Astrocyte (in vitro differentiated cells and primary cell): ENCODE measurements at regions not wholly inside any gene's neighbourhood (a gene's known extent, or its start where the extent isn't known, plus 50 kb on each side); places are given as distances from the start of the nearest gene placed in this dataset.

ENCODE experiments used
- DNase-seq: peaks from one replicate; pipeline ENCODE4 v3.0.0-alpha.2; 2010; ENCODE audit warnings: low read depth
- FAIRE-seq: peaks from 2 replicates; lab custom pipeline; 2011; peaks lifted over from hg19 to GRCh38; lab: Jason Lieb, UNC
- H2AFZ ChIP-seq: 2 replicates; pipeline ENCODE4 v1.6.0; 2012; ENCODE audit warnings: low read depth, low read length, inconsistent platforms
- H3K27ac ChIP-seq: 2 replicates; pipeline ENCODE4 v1.5.1; 2011; ENCODE audit warnings: low read depth, low read length, inconsistent platforms
- H3K27me3 ChIP-seq: 2 replicates; pipeline ENCODE4 v1.6.0; 2011; ENCODE audit warnings: low read length, inconsistent platforms; ENCODE audit not compliant: insufficient read depth
- H3K36me3 ChIP-seq: 2 replicates; pipeline ENCODE4 v1.5.1; 2011; ENCODE audit warnings: low read length, inconsistent platforms; ENCODE audit not compliant: insufficient read depth
- H3K4me1 ChIP-seq: 2 replicates; pipeline ENCODE4 v1.5.1; 2011; ENCODE audit warnings: low read length, inconsistent platforms; ENCODE audit not compliant: insufficient read depth
- H3K4me2 ChIP-seq: 2 replicates; pipeline ENCODE4 v1.6.0; 2012; ENCODE audit warnings: low read length, inconsistent platforms
- H3K4me3 ChIP-seq: 2 replicates; pipeline ENCODE4 v1.5.1; 2011; ENCODE audit warnings: low read depth, mild to moderate bottlenecking, low read length, inconsistent platforms; ENCODE audit not compliant: insufficient read depth
- H3K79me2 ChIP-seq: 2 replicates; pipeline ENCODE4 v1.6.0; 2012; ENCODE audit warnings: mild to moderate bottlenecking, low read length, inconsistent platforms; ENCODE audit not compliant: insufficient read depth
- H3K9ac ChIP-seq: 2 replicates; pipeline ENCODE4 v1.6.0; 2012; ENCODE audit warnings: mild to moderate bottlenecking, low read length, inconsistent platforms
- H3K9me3 ChIP-seq: 2 replicates; pipeline ENCODE4 v1.5.1; 2012; ENCODE audit warnings: low read depth, mild to moderate bottlenecking, low read length, inconsistent platforms; ENCODE audit not compliant: insufficient read depth
- H4K20me1 ChIP-seq: 2 replicates; pipeline ENCODE4 v1.6.0; 2012; ENCODE audit warnings: low read length, inconsistent platforms; ENCODE audit not compliant: insufficient read depth
- H3K27ac Mint-ChIP-seq: one replicate; pipeline ENCODE4 v1.8.0; 2021; ENCODE audit warnings: mild to moderate bottlenecking, mixed read lengths; ENCODE audit not compliant: unreplicated experiment
- H3K27me3 Mint-ChIP-seq: one replicate; pipeline ENCODE4 v1.8.0; 2021; ENCODE audit warnings: low read depth, mixed read lengths; ENCODE audit not compliant: unreplicated experiment
- H3K36me3 Mint-ChIP-seq: one replicate; pipeline ENCODE4 v1.8.0; 2021; ENCODE audit warnings: low read depth, mixed read lengths; ENCODE audit not compliant: unreplicated experiment
- H3K4me1 Mint-ChIP-seq: one replicate; pipeline ENCODE4 v1.8.0; 2021; ENCODE audit warnings: low read depth, mixed read lengths; ENCODE audit not compliant: unreplicated experiment
- H3K4me3 Mint-ChIP-seq: one replicate; pipeline ENCODE4 v1.8.0; 2021; ENCODE audit warnings: mild to moderate bottlenecking, moderate library complexity, mixed read lengths; ENCODE audit not compliant: unreplicated experiment
- H3K9me3 Mint-ChIP-seq: one replicate; pipeline ENCODE4 v1.8.0; 2021; ENCODE audit warnings: mild to moderate bottlenecking, mixed read lengths; ENCODE audit not compliant: unreplicated experiment
- CTCF ChIP-seq: IDR thresholded peaks from 2 replicates; pipeline ENCODE4 v1.5.1; 2011; ENCODE audit warnings: low read depth, mild to moderate bottlenecking, inconsistent platforms, low read length, moderate library complexity; ENCODE audit not compliant: insufficient read depth
- EZH2 ChIP-seq: IDR thresholded peaks from 2 replicates; pipeline ENCODE4 v1.6.1; 2012; ENCODE audit warnings: mild to moderate bottlenecking, low read length, inconsistent platforms; ENCODE audit not compliant: insufficient read depth

GRCh38 chr9:82729141-82729540, 333.8 kb downstream of the RASEF start:
- Histone ChIP-seq H3K9ac (no peak overlapping the region), H2AFZ (no peak overlapping the region), H3K4me1 (no peaks in the 10 kb centered on the region), H3K9me3 (no peaks in the 10 kb centered on the region), H3K36me3 (no peaks in the 10 kb centered on the region), H3K4me3 (no peak overlapping the region), H3K4me2 (no peak overlapping the region), H3K27ac (no peak overlapping the region), H3K79me2 (no peaks in the 10 kb centered on the region), H4K20me1 (no peaks in the 10 kb centered on the region), H3K27me3 (no peaks in the 10 kb centered on the region)
- TF ChIP-seq EZH2, result no peak
- no peaks in the 10 kb centered on the region for H3K4me1 Mint-ChIP-seq
- no peak for DNase-seq
- no peak for FAIRE-seq
- no peak overlapping the region for H3K27ac Mint-ChIP-seq
- no peaks in the 10 kb centered on the region for H3K27me3 Mint-ChIP-seq
- H3K9me3 Mint-ChIP-seq, result no peaks in the 10 kb centered on the region
- H3K4me3 Mint-ChIP-seq, result no peak overlapping the region
- no peaks in the 10 kb centered on the region for H3K36me3 Mint-ChIP-seq

- DNase-seq, result no peak
- FAIRE-seq, result no peak
- H2AFZ ChIP-seq, result no peak overlapping the region
These were observed 332.9 kb downstream of the RASEF start for GRCh38 chr9:82729991-82730589.

GRCh38 chr9:82732928-82733327, 330.0 kb downstream of the RASEF start:
- no peak for FAIRE-seq
- no peak overlapping the region for H3K9ac ChIP-seq
- no peaks in the 10 kb centered on the region for H3K4me1 Mint-ChIP-seq

More at GRCh38 chr9:82729991-82730589, 332.9 kb downstream of the RASEF start:
- H3K27ac Mint-ChIP-seq, result no peak overlapping the region
- H3K36me3 Mint-ChIP-seq, result no peaks in the 10 kb centered on the region
- Histone ChIP-seq H3K4me3 (no peak overlapping the region), H3K36me3 (no peaks in the 10 kb centered on the region), H3K9me3 (no peaks in the 10 kb centered on the region), H4K20me1 (no peaks in the 10 kb centered on the region), H3K9ac (no peak overlapping the region), H3K4me1 (no peaks in the 10 kb centered on the region), H3K27ac (no peak overlapping the region), H3K79me2 (no peaks in the 10 kb centered on the region), H3K4me2 (no peak overlapping the region), H3K27me3 (no peaks in the 10 kb centered on the region)
- H3K4me1 Mint-ChIP-seq, result no peaks in the 10 kb centered on the region
- TF ChIP-seq EZH2 (no peak), CTCF (no peak)
- H3K4me3 Mint-ChIP-seq, result no peak overlapping the region
- H3K27me3 Mint-ChIP-seq, result no peaks in the 10 kb centered on the region
- no peaks in the 10 kb centered on the region for H3K9me3 Mint-ChIP-seq

More at GRCh38 chr9:82732928-82733327, 330.0 kb downstream of the RASEF start:
- Histone ChIP-seq H3K27ac (no peak overlapping the region), H3K27me3 (no peaks in the 10 kb centered on the region), H3K79me2 (no peaks in the 10 kb centered on the region), H2AFZ (no peak overlapping the region), H3K36me3 (no peaks in the 10 kb centered on the region), H3K4me2 (no peak overlapping the region), H3K4me3 (no peak overlapping the region), H3K9me3 (no peaks in the 10 kb centered on the region), H3K4me1 (no peaks in the 10 kb centered on the region), H4K20me1 (no peaks in the 10 kb centered on the region)
- no peaks in the 10 kb centered on the region for H3K36me3 Mint-ChIP-seq
- H3K27me3 Mint-ChIP-seq, result no peaks in the 10 kb centered on the region
- H3K4me3 Mint-ChIP-seq, result no peak overlapping the region
- no peaks in the 10 kb centered on the region for H3K9me3 Mint-ChIP-seq
- DNase-seq, result peak; percentile 14
- no peak overlapping the region for H3K27ac Mint-ChIP-seq
- TF ChIP-seq EZH2, result no peak
- no peak for TF ChIP-seq CTCF
